Mesendoderm (in vitro differentiated cells): ENCODE measurements at regions not wholly inside any gene's neighbourhood (a gene's known extent, or its start where the extent isn't known, plus 50 kb on each side); places are given as distances from the start of the nearest gene placed in this dataset.

Source experiments
- DNase-seq: peaks from one replicate; pipeline ENCODE4 v3.0.0; 2013
- H2AK5ac ChIP-seq: 2 replicates; pipeline ENCODE4 v1.6.1; 2013; ENCODE audit warnings: low read length, inconsistent platforms
- H2BK120ac ChIP-seq: 2 replicates; pipeline ENCODE4 v1.6.1; 2013; ENCODE audit warnings: low read depth, mild to moderate bottlenecking, low read length, moderate library complexity, mixed read lengths
- H2BK15ac ChIP-seq: replicated peaks from 2 replicates; pipeline ENCODE4 v1.6.1; 2013; ENCODE audit warnings: low read depth, mild to moderate bottlenecking, moderate library complexity
- H2BK5ac ChIP-seq: 2 replicates; pipeline ENCODE4 v1.6.1; 2013; ENCODE audit warnings: low read length, inconsistent platforms
- H3K18ac ChIP-seq: 2 replicates; pipeline ENCODE4 v1.6.1; 2013; ENCODE audit warnings: mild to moderate bottlenecking, low read length, mixed read lengths
- H3K23ac ChIP-seq: one replicate; pipeline ENCODE4 v1.6.1; 2013; ENCODE audit warnings: low read length
- H3K27ac ChIP-seq: 2 replicates; pipeline ENCODE4 v1.5.1; 2013; ENCODE audit warnings: low read depth, mild to moderate bottlenecking, inconsistent platforms, low read length, moderate library complexity
- H3K27me3 ChIP-seq: 2 replicates; pipeline ENCODE4 v1.6.1; 2013; ENCODE audit warnings: low read length, control low read depth, mild to moderate bottlenecking, inconsistent platforms; ENCODE audit not compliant: insufficient read depth, poor library complexity
- H3K36me3 ChIP-seq: 2 replicates; pipeline ENCODE4 v1.6.1; 2013; ENCODE audit warnings: low read length, inconsistent platforms; ENCODE audit not compliant: control insufficient read depth, insufficient read depth
- H3K4ac ChIP-seq: one replicate; pipeline ENCODE4 v1.6.1; 2013; ENCODE audit warnings: low read depth, mild to moderate bottlenecking, low read length, moderate library complexity
- H3K4me1 ChIP-seq: 2 replicates; pipeline ENCODE4 v1.6.1; 2013; ENCODE audit warnings: low read depth, low read length, inconsistent platforms; ENCODE audit not compliant: control insufficient read depth
- H3K4me2 ChIP-seq: 2 replicates; pipeline ENCODE4 v1.6.1; 2013; ENCODE audit warnings: low read length
- H3K4me3 ChIP-seq: 2 replicates; pipeline ENCODE4 v1.5.1; 2013; ENCODE audit warnings: mild to moderate bottlenecking, low read length
- H3K56ac ChIP-seq: one replicate; pipeline ENCODE4 v1.6.1; 2013; ENCODE audit warnings: low read length
- H3K79me1 ChIP-seq: 2 replicates; pipeline ENCODE4 v1.6.1; 2013; ENCODE audit warnings: low read length, inconsistent platforms
- H3K79me2 ChIP-seq: 2 replicates; pipeline ENCODE4 v1.6.1; 2013; ENCODE audit warnings: mild to moderate bottlenecking, low read length; ENCODE audit not compliant: control insufficient read depth, insufficient read depth
- H3K9ac ChIP-seq: 2 replicates; pipeline ENCODE4 v1.6.1; 2013; ENCODE audit warnings: low read length, inconsistent platforms
- H4K5ac ChIP-seq: one replicate; pipeline ENCODE4 v1.6.1; 2013; ENCODE audit warnings: low read length
- H4K8ac ChIP-seq: one replicate; pipeline ENCODE4 v1.6.1; 2013; ENCODE audit warnings: low read depth, mild to moderate bottlenecking, control low read depth, low read length, moderate library complexity
- WGBS: extraction: QIAGEN DNeasy Blood & Tissue Kit; methylation state at CpG from one replicate; pipeline ENCODE4 v1.1.7; 2013; ENCODE audit warnings: low lambda C conversion rate, missing lambda C conversion rate; ENCODE audit not compliant: insufficient coverage; ENCODE audit errors: extremely low coverage; 5-methylcytosine and 5-hydroxymethylcytosine counted together

- no peak overlapping the region for H3K18ac ChIP-seq
- no peak overlapping the region for H2AK5ac ChIP-seq
- no CpG with 5 or more reads among the region's 3 CpGs for WGBS
- no peak overlapping the region for H4K5ac ChIP-seq
- H3K4me1 ChIP-seq, result no peaks in the 10 kb centered on the region
- H3K4ac ChIP-seq, result no peak overlapping the region
- H2BK120ac ChIP-seq, result no peak overlapping the region
- no peak overlapping the region for H4K8ac ChIP-seq
- no peaks in the 10 kb centered on the region for H3K79me1 ChIP-seq
- H3K56ac ChIP-seq, result no peak overlapping the region
- H2BK15ac ChIP-seq, result no peak overlapping the region
- no peak overlapping the region for H3K9ac ChIP-seq
- H3K79me2 ChIP-seq, result no peaks in the 10 kb centered on the region
- no peak overlapping the region for H2BK5ac ChIP-seq
- DNase-seq, result no peak
- H3K27me3 ChIP-seq, result no peaks in the 10 kb centered on the region
- no peak overlapping the region for H3K4me2 ChIP-seq
- H3K4me3 ChIP-seq, result no peak overlapping the region
- H3K23ac ChIP-seq, result no peak overlapping the region
- no peaks in the 10 kb centered on the region for H3K36me3 ChIP-seq
- H3K27ac ChIP-seq, result no peak overlapping the region
Measured at GRCh38 chr15:38823263-38823662, 258.6 kb upstream of the RASGRP1 start.

GRCh38 chr15:38824719-38825118 is 260.1 kb upstream of the RASGRP1 start:
- Histone ChIP-seq H3K56ac (no peak overlapping the region), H2BK120ac (no peak overlapping the region), H3K4ac (no peak overlapping the region), H3K23ac (no peak overlapping the region), H3K9ac (no peak overlapping the region), H4K5ac (no peak overlapping the region), H3K4me1 (no peaks in the 10 kb centered on the region), H3K36me3 (no peaks in the 10 kb centered on the region), H2BK15ac (no peak overlapping the region), H2BK5ac (no peak overlapping the region), H3K4me2 (no peak overlapping the region), H3K79me1 (no peaks in the 10 kb centered on the region), H3K79me2 (no peaks in the 10 kb centered on the region), H3K27ac (no peak overlapping the region), H4K8ac (no peak overlapping the region), H3K4me3 (no peak overlapping the region), H3K18ac (no peak overlapping the region), H2AK5ac (no peak overlapping the region), H3K27me3 (no peaks in the 10 kb centered on the region)
- DNase-seq, result no peak
- no CpG with 5 or more reads among the region's 3 CpGs for WGBS

DNA sequence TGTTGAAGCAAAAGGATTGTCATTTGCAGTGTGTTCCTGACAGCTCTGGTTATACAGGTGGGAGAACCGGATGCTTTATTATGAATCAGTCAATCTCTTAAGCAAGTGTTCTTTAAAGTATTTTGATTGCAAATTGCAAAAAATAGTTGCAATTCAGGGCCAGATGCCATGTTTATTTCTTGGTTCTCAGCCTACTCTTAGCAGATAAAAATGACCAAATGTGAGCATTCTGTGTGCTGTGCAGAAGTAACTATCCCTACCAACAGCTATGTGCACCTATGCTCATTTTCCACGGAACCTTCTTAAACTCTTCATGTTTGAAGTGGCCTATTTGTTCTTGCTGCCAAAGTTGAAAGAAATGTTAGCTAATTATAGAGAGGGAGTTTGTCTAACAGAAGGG is 262.3 kb upstream of the RASGRP1 start:
- Histone ChIP-seq H3K56ac (no peak overlapping the region), H3K27me3 (no peaks in the 10 kb centered on the region), H3K36me3 (no peaks in the 10 kb centered on the region), H3K4me3 (no peak overlapping the region), H3K4me1 (no peaks in the 10 kb centered on the region), H4K8ac (no peak overlapping the region), H3K27ac (no peak overlapping the region), H4K5ac (no peak overlapping the region), H3K18ac (no peak overlapping the region), H2BK5ac (no peak overlapping the region), H2AK5ac (no peak overlapping the region), H3K23ac (no peak overlapping the region), H3K79me1 (no peaks in the 10 kb centered on the region), H3K79me2 (no peaks in the 10 kb centered on the region), H2BK15ac (no peak overlapping the region), H3K4ac (no peak overlapping the region), H3K4me2 (no peak overlapping the region), H2BK120ac (no peak overlapping the region), H3K9ac (no peak overlapping the region)
- no peak for DNase-seq
- WGBS, result no CpG with 5 or more reads among the region's 2 CpGs

GRCh38 chr15:38828031-38828532 is 263.5 kb upstream of the RASGRP1 start:
- no peaks in the 10 kb centered on the region for H3K27me3 ChIP-seq
- H3K27ac ChIP-seq, result no peak overlapping the region
- no peak overlapping the region for H2BK15ac ChIP-seq
- H3K23ac ChIP-seq, result no peak overlapping the region
- no peak overlapping the region for H4K8ac ChIP-seq
- H3K79me2 ChIP-seq, result no peaks in the 10 kb centered on the region
- H2AK5ac ChIP-seq, result no peak overlapping the region
- H3K18ac ChIP-seq, result no peak overlapping the region
- no peaks in the 10 kb centered on the region for H3K4me1 ChIP-seq
- no peak overlapping the region for H3K4ac ChIP-seq
- no peak overlapping the region for H2BK120ac ChIP-seq
- no peak overlapping the region for H3K56ac ChIP-seq
- no peak for DNase-seq
- no peaks in the 10 kb centered on the region for H3K36me3 ChIP-seq
- WGBS, result no CpG with 5 or more reads among the region's 4 CpGs
- H3K79me1 ChIP-seq, result no peaks in the 10 kb centered on the region
- H3K4me3 ChIP-seq, result no peak overlapping the region
- H4K5ac ChIP-seq, result no peak overlapping the region
- no peak overlapping the region for H2BK5ac ChIP-seq
- H3K4me2 ChIP-seq, result no peak overlapping the region
- H3K9ac ChIP-seq, result no peak overlapping the region

DNA sequence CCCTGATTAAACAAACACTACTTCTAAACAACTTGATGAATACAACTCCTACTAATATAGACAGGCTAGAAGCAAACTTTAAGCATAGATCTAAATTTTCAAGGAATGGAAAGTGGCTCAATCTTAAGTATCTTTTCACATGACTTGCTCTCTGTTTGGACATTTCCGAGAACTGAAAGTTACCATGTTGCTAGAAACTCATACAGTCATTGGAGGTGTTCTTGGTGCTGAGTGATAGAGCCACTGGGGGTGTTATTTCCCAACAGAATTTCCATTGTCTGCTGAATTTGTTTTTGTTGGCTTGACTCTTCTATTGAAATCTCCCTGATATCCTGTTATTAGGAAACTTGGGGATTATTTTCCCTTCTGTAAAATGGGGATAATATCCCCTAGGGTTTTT is 264.5 kb upstream of the RASGRP1 start:
- no peak overlapping the region for H3K27ac ChIP-seq
- H2BK120ac ChIP-seq, result no peak overlapping the region
- WGBS, result no CpG with 5 or more reads among the region's 1 CpG
- no peak overlapping the region for H3K4me2 ChIP-seq
- no peak overlapping the region for H3K4ac ChIP-seq
- H2BK15ac ChIP-seq, result no peak overlapping the region
- DNase-seq, result no peak
- no peaks in the 10 kb centered on the region for H3K79me2 ChIP-seq
- H3K4me1 ChIP-seq, result no peaks in the 10 kb centered on the region
- no peaks in the 10 kb centered on the region for H3K36me3 ChIP-seq
- H3K23ac ChIP-seq, result no peak overlapping the region
- no peak overlapping the region for H4K8ac ChIP-seq
- no peak overlapping the region for H2AK5ac ChIP-seq
- no peak overlapping the region for H4K5ac ChIP-seq
- H3K56ac ChIP-seq, result no peak overlapping the region
- H3K9ac ChIP-seq, result no peak overlapping the region
- no peak overlapping the region for H2BK5ac ChIP-seq
- no peaks in the 10 kb centered on the region for H3K27me3 ChIP-seq
- H3K79me1 ChIP-seq, result no peaks in the 10 kb centered on the region
- H3K4me3 ChIP-seq, result no peak overlapping the region
- H3K18ac ChIP-seq, result no peak overlapping the region

DNA sequence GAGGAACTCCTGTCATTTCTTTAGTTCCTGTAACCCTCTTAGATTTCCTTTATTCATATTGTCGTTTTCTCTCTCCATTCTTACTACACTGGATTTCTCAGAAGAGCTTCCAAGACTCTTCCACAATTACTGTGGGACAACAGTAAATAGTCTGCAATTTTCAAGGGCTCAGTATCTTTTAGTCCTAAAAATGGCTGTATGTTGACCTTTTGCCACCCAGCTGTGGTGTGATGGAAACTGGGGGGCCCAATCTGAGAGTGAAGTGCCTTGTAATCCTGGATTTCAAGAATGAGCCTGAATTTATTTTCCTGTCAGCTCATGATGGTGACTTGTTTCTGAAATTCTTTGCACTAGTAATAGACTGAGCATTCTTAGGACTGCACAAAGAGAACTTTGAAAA is 277.6 kb upstream of the RASGRP1 start:
- H4K5ac ChIP-seq, result no peak overlapping the region
- WGBS, result no CpG with 5 or more reads among the region's 1 CpG
- no peak overlapping the region for H2AK5ac ChIP-seq
- no peak overlapping the region for H4K8ac ChIP-seq
- no peaks in the 10 kb centered on the region for H3K79me2 ChIP-seq
- no peaks in the 10 kb centered on the region for H3K79me1 ChIP-seq
- no peak overlapping the region for H3K9ac ChIP-seq
- no peaks in the 10 kb centered on the region for H3K36me3 ChIP-seq
- H2BK15ac ChIP-seq, result no peak overlapping the region
- no peak overlapping the region for H3K4me2 ChIP-seq
- no peaks in the 10 kb centered on the region for H3K4me1 ChIP-seq
- H3K56ac ChIP-seq, result no peak overlapping the region
- no peak overlapping the region for H3K4me3 ChIP-seq
- H3K4ac ChIP-seq, result no peak overlapping the region
- H3K27me3 ChIP-seq, result no peaks in the 10 kb centered on the region
- H2BK120ac ChIP-seq, result no peak overlapping the region
- no peak overlapping the region for H3K18ac ChIP-seq
- DNase-seq, result no peak
- no peak overlapping the region for H2BK5ac ChIP-seq
- no peak overlapping the region for H3K27ac ChIP-seq
- H3K23ac ChIP-seq, result no peak overlapping the region
